ENCODE measurements at regions not wholly inside any gene's neighbourhood (a gene's known extent, or its start where the extent isn't known, plus 50 kb on each side); places are given as distances from the start of the nearest gene placed in this dataset.
A peak's percentile ranks its signal among the peaks of the same experiment; 100 is the strongest.

DNA sequence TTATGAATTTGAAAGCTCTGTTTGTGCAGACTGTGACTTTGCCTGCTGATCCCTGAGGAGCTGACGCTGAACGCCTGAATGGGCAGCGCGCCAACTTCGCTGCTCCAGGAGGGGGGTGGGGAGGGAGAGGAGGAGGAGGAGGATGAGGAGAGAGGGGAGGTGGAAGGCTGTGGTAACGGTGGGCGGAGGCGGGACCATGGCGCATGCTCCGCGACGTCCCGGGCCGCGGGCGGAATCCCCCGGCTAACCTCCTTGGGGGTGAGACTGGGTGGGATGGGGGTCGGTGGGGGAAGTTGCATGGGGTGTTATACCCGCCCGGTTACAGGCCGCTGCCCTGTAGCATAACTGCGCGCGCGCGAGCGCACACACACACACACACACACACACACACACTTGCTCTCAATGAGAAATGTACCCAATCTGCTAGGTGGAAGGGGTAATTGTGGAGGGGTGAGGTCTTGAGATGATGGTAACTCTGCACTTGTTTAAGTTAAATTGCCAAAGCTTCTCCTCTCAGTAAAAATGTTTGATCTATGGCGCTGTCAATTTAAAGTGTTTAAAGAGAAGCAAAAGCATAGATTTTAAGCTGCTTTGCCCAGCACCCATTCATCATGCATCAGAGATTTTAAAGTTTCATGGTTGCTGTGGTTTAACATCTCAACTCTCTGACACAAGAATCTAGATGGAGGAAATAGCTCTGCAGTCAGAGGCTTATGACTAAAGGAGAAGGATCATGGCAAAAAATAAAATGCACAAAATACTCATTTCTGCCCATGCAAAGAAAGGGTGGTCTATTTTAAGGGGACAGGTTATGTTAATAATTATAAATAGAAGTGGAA lies 76.6 kb upstream of the TBCA start:
- no peaks in the 10 kb centered on the region for H3K9me3 ChIP-seq (ENCODE audit: control insufficient read depth in 2 of 3, low read length in 3 of 3)
- H3K27ac ChIP-seq (ENCODE audit: low read depth, low read length), result no peak overlapping the region
- peaks cover 0 to 13% of the 10 kb centered on the region in 2 donors for H3K4me1 ChIP-seq (ENCODE audit: control insufficient read depth in 2 of 2, insufficient read depth in 2 of 2, low read length in 2 of 2)
- H3K36me3 Mint-ChIP-seq, result no peaks in the 10 kb centered on the region
- H3K27me3 Mint-ChIP-seq, result peaks cover 16 to 74% (median 55%) of the 10 kb centered on the region in 5 donors
- DNase-seq (peak in 8 of 9 donors; percentile 6 to 45 (median 30)), ATAC-seq (peak; percentile 79)
- peaks cover 10 to 30% (median 18%) of the 10 kb centered on the region in 7 donors for H3K4me1 Mint-ChIP-seq
- H3K9me3 Mint-ChIP-seq, result peaks cover 0 to 4% (median 0%) of the 10 kb centered on the region in 11 donors
- H3K27me3 ChIP-seq (ENCODE audit: control insufficient read depth in 2 of 2, insufficient read depth in 2 of 2, low read length in 2 of 2), result no peaks in the 10 kb centered on the region
- H3K4me3 Mint-ChIP-seq, result peak overlapping the region; percentile 79 to 92 (median 84)
- ChIA-PET CTCF (no interaction called here), POLR2A (no interaction called here)
- H3K4me3 ChIP-seq (ENCODE audit: low read length), result peak overlapping the region; percentile 42
- intact Hi-C loops (cut with micrococcal nuclease), result loop anchor here (5.0 to 10.0 kb wide), 3 partner anchors 75 to 210 kb away; partner anchors contain the start of gene TBCA (in 2 of the 2)
- peak overlapping the region in 8 of 9 donors; percentile 2 to 86 (median 48) for H3K27ac Mint-ChIP-seq
- no peaks in the 10 kb centered on the region for H3K36me3 ChIP-seq (ENCODE audit: control insufficient read depth in 2 of 3, insufficient read depth in 3 of 3, low read length in 3 of 3)

- Histone ChIP-seq H3K27me3 (ENCODE audit: control insufficient read depth in 2 of 2, insufficient read depth in 2 of 2, low read length in 2 of 2) (no peaks in the 10 kb centered on the region), H3K36me3 (ENCODE audit: control insufficient read depth in 2 of 3, insufficient read depth in 3 of 3, low read length in 3 of 3) (no peaks in the 10 kb centered on the region), H3K27ac (ENCODE audit: low read depth, low read length) (no peak overlapping the region), H3K9me3 (ENCODE audit: control insufficient read depth in 2 of 3, low read length in 3 of 3) (no peaks in the 10 kb centered on the region), H3K4me3 (ENCODE audit: low read length) (peak overlapping the region; percentile 42), H3K4me1 (ENCODE audit: control insufficient read depth in 2 of 2, insufficient read depth in 2 of 2, low read length in 2 of 2) (peaks cover 0 to 13% of the 10 kb centered on the region in 2 donors)
- CTCF ChIA-PET, result no interaction called here
- DNase-seq (no peak), ATAC-seq (no peak)
- Mint-ChIP-seq H3K36me3 (no peaks in the 10 kb centered on the region), H3K4me1 (peaks cover 10 to 30% (median 18%) of the 10 kb centered on the region in 7 donors), H3K27ac (peak overlapping the region in 2 of 9 donors; percentile 17 to 64), H3K27me3 (peaks cover 18 to 77% (median 55%) of the 10 kb centered on the region in 5 donors), H3K4me3 (peak overlapping the region; percentile 79 to 92 (median 84)), H3K9me3 (peaks cover 0 to 4% (median 0%) of the 10 kb centered on the region in 11 donors)
- POLR2A ChIA-PET, result no interaction called here
- intact Hi-C loops (cut with micrococcal nuclease), result loop anchor here (5.0 to 10.0 kb wide), 3 partner anchors 75 to 210 kb away; partner anchors contain the start of gene TBCA (in 2 of the 2)
These were observed 76.0 kb upstream of the TBCA start for GRCh38 chr5:77852068-77852513.

DNA sequence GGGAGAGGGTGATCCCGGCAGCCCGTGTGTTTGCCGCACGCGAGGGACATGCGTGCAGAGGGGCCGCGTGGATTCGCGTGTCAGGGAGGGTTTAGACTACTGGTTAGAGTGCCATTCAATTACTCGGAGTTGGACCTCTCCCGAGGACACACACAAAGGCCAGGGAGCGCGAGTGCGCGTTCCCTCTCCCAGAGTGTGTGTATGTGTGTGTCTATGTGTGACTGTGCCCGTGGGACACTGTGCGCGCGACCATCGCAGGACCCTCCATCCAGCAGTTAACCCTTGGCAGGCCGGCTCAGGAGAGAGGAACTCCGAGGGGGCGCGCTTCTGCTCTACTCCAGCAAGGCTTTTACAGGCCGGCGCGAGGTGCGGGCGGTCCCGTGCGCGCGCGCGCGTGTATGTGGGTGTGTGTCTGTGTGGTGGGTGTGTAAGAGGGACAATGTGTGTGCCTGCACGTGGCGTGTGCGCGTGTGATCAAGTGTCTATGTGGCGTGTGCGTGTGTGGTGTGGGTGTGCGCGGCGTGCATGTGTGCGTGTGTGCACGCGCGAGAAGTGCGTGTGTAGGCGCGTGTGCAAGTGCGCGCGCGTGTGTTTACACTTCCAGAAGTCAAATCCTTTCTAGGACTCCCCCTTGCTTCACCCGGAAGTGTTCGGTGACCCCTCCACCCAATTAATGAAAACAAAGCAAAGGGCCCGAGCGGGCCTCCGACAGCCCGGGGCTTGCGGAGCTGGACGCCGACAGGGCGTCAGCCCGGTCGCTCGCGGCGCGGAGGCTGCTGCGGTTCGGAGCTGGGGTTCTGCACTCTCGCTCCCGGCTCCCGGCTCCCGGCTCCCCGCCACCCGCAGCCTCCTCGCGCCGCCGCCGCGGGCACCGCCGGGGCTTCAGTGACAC lies 75.3 kb upstream of the TBCA start:
- ChIA-PET POLR2A (no interaction called here), CTCF (no interaction called here)
- Histone ChIP-seq H3K4me1 (ENCODE audit: control insufficient read depth in 2 of 2, insufficient read depth in 2 of 2, low read length in 2 of 2) (peaks cover 0 to 13% of the 10 kb centered on the region in 2 donors), H3K27me3 (ENCODE audit: control insufficient read depth in 2 of 2, insufficient read depth in 2 of 2, low read length in 2 of 2) (no peaks in the 10 kb centered on the region), H3K27ac (ENCODE audit: low read depth, low read length) (no peak overlapping the region), H3K9me3 (ENCODE audit: control insufficient read depth in 2 of 3, low read length in 3 of 3) (no peaks in the 10 kb centered on the region), H3K36me3 (ENCODE audit: control insufficient read depth in 2 of 3, insufficient read depth in 3 of 3, low read length in 3 of 3) (no peaks in the 10 kb centered on the region), H3K4me3 (ENCODE audit: low read length) (peak overlapping the region; percentile 42)
- no peak for ATAC-seq
- peak in 2 of 9 donors; percentile 3 to 9 for DNase-seq
- Mint-ChIP-seq H3K36me3 (no peaks in the 10 kb centered on the region), H3K27me3 (peaks cover 25 to 78% (median 57%) of the 10 kb centered on the region in 5 donors), H3K27ac (peak overlapping the region in 3 of 9 donors; percentile 38 to 46 (median 40)), H3K4me1 (peaks cover 10 to 30% (median 18%) of the 10 kb centered on the region in 7 donors), H3K9me3 (peaks cover 0 to 4% (median 0%) of the 10 kb centered on the region in 11 donors), H3K4me3 (peak overlapping the region; percentile 80 to 92 (median 84))
- intact Hi-C loops (cut with micrococcal nuclease), result loop anchor here (5.0 to 10.0 kb wide), 3 partner anchors 74 to 209 kb away; partner anchors contain the start of gene TBCA (in 2 of the 2)

GRCh38 chr5:77850536-77851175 lies 74.5 kb upstream of the TBCA start:
- Mint-ChIP-seq H3K4me3 (peak overlapping the region; percentile 48 to 92 (median 84)), H3K9me3 (peaks cover 0 to 4% (median 0%) of the 10 kb centered on the region in 11 donors), H3K27me3 (peaks cover 25 to 80% (median 54%) of the 10 kb centered on the region in 5 donors), H3K4me1 (peaks cover 10 to 30% (median 18%) of the 10 kb centered on the region in 7 donors), H3K27ac (peak overlapping the region in 1 of 9 donors; percentile 40), H3K36me3 (no peaks in the 10 kb centered on the region)
- no peak overlapping the region for H3K27ac ChIP-seq (ENCODE audit: low read depth, low read length)
- no peak for DNase-seq
- no peaks in the 10 kb centered on the region for H3K36me3 ChIP-seq (ENCODE audit: control insufficient read depth in 2 of 3, insufficient read depth in 3 of 3, low read length in 3 of 3)
- intact Hi-C loops (cut with micrococcal nuclease), result loop anchor here (5.0 to 10.0 kb wide), 3 partner anchors 73 to 208 kb away; partner anchors contain the start of gene TBCA (in 2 of the 2)
- ATAC-seq, result no peak
- H3K9me3 ChIP-seq (ENCODE audit: control insufficient read depth in 2 of 3, low read length in 3 of 3), result no peaks in the 10 kb centered on the region
- POLR2A ChIA-PET, result no interaction called here
- H3K4me1 ChIP-seq (ENCODE audit: control insufficient read depth in 2 of 2, insufficient read depth in 2 of 2, low read length in 2 of 2), result peaks cover 0 to 13% of the 10 kb centered on the region in 2 donors
- H3K4me3 ChIP-seq (ENCODE audit: low read length), result no peak overlapping the region
- H3K27me3 ChIP-seq (ENCODE audit: control insufficient read depth in 2 of 2, insufficient read depth in 2 of 2, low read length in 2 of 2), result no peaks in the 10 kb centered on the region
- CTCF ChIA-PET, result no interaction called here

DNA sequence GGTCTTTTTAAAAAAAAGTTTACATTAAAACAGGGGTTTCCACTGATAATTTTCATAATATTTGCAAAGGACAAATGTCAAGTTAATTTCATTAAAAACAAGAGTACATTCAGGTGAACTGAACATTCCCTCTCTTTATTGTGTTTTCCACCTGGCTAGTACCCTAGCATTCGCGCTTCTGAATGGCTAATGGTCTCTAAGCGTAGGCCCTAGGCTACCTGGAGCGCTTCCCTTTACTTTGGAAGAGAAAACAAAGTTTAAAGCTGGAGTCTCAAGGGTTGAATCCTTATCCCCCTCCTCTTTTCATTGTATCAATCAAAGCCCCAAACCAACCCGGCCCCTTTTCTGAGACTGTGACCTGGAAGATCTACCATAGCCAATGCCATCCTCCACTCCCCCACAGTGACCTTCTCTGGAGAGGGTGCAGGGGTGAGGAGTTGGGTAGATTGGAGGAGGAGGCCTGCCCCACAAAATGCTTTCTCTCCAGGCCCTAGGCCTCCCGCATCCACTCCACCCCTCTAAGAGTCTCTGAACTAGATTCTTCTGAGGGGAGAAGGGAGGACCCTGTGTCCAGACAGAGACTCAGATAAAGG lies 73.3 kb upstream of the TBCA start:
- Mint-ChIP-seq H3K27me3 (peaks cover 29 to 83% (median 63%) of the 10 kb centered on the region in 5 donors), H3K4me1 (peaks cover 14 to 35% (median 27%) of the 10 kb centered on the region in 7 donors), H3K27ac (peak overlapping the region in 1 of 9 donors; percentile 56)

More for the DNA sequence above, 73.3 kb upstream of the TBCA start:
- POLR2A ChIA-PET, result interaction anchor here (0.6 kb wide), 1 partner anchor 1604 kb away, joined by 3 read pairs; no protein-coding TSS in a partner anchor
- Mint-ChIP-seq H3K4me3 (peak overlapping the region in 5 of 10 donors; percentile 1 to 60 (median 34)), H3K36me3 (no peaks in the 10 kb centered on the region), H3K9me3 (peaks cover 0 to 4% (median 0%) of the 10 kb centered on the region in 11 donors)
- no peak for ATAC-seq
- no peak for DNase-seq
- CTCF ChIA-PET, result no interaction called here
- Histone ChIP-seq H3K27me3 (ENCODE audit: control insufficient read depth in 2 of 2, insufficient read depth in 2 of 2, low read length in 2 of 2) (peaks cover 0 to 7% of the 10 kb centered on the region in 2 donors), H3K36me3 (ENCODE audit: control insufficient read depth in 2 of 3, insufficient read depth in 3 of 3, low read length in 3 of 3) (no peaks in the 10 kb centered on the region), H3K4me3 (ENCODE audit: low read length) (no peak overlapping the region), H3K27ac (ENCODE audit: low read depth, low read length) (no peak overlapping the region), H3K9me3 (ENCODE audit: control insufficient read depth in 2 of 3, low read length in 3 of 3) (no peaks in the 10 kb centered on the region), H3K4me1 (ENCODE audit: control insufficient read depth in 2 of 2, insufficient read depth in 2 of 2, low read length in 2 of 2) (peaks cover 0 to 13% of the 10 kb centered on the region in 2 donors)
- intact Hi-C loops (cut with micrococcal nuclease), result no loop called here

Measured in naive thymus-derived CD4-positive, alpha-beta T cell (primary cell).